SK-N-SH treated with all-trans-retinoic acid at 6 μM for 48 hours (cell line): ENCODE measurements at regions not wholly inside any gene's neighbourhood (a gene's known extent, or its start where the extent isn't known, plus 50 kb on each side); places are given as distances from the start of the nearest gene placed in this dataset.

Experiments used
- ATAC-seq: fragments of 200-7000 bp; cut with Tn5 transposase; 3 replicates; pipeline ENCODE4 v1.9.1; 2020; ENCODE audit warnings: mild to moderate bottlenecking, moderate library complexity
- BACH2 ChIP-seq: fragments of 250-450 bp; sonication (Bioruptor Pico); IDR thresholded peaks from 2 replicates; pipeline ENCODE4 v1.9.0; 2021; ENCODE audit warnings: mild to moderate bottlenecking, borderline replicate concordance
- CSDC2 ChIP-seq: fragments of 250-450 bp; sonication (Bioruptor Pico); IDR thresholded peaks from 2 replicates; pipeline ENCODE4 v1.5.0; 2020; ENCODE audit warnings: mild to moderate bottlenecking, moderate library complexity
- CSRNP3 ChIP-seq: fragments of 250-450 bp; sonication (Bioruptor Pico); IDR thresholded peaks from 2 replicates; pipeline ENCODE4 v1.5.1; 2021; ENCODE audit warnings: mild to moderate bottlenecking, moderate library complexity
- ESRRG ChIP-seq: fragments of 250-450 bp; sonication (Bioruptor Pico); IDR thresholded peaks from 2 replicates; pipeline ENCODE4 v1.6.1; 2021; ENCODE audit warnings: mild to moderate bottlenecking
- GLIS3 ChIP-seq: fragments of 250-450 bp; sonication (Bioruptor Pico); IDR thresholded peaks from 2 replicates; pipeline ENCODE4 v1.5.0; 2020; ENCODE audit warnings: mild to moderate bottlenecking, moderate library complexity
- OSR1 ChIP-seq: fragments of 250-450 bp; sonication (Bioruptor Pico); IDR thresholded peaks from 2 replicates; pipeline ENCODE4 v1.8.0; 2022; ENCODE audit warnings: moderate library complexity, mild to moderate bottlenecking, inconsistent platforms
- PPARA ChIP-seq: fragments of 250-450 bp; sonication (Bioruptor Pico); IDR thresholded peaks from 2 replicates; pipeline ENCODE4 v1.5.0; 2020; ENCODE audit warnings: mild to moderate bottlenecking, borderline replicate concordance
- RARB ChIP-seq: fragments of 250-450 bp; sonication (Bioruptor Pico); IDR thresholded peaks from 2 replicates; pipeline ENCODE4 v1.8.0; 2021; ENCODE audit warnings: mild to moderate bottlenecking, moderate library complexity
- SNAI2 ChIP-seq: fragments of 250-450 bp; sonication (Bioruptor Pico); IDR thresholded peaks from 2 replicates; pipeline ENCODE4 v1.5.0; 2020; ENCODE audit warnings: mild to moderate bottlenecking, moderate library complexity
- TCF4 ChIP-seq: fragments of 250-450 bp; sonication (Bioruptor Pico); IDR thresholded peaks from 2 replicates; pipeline ENCODE4 v1.8.0; 2021; ENCODE audit warnings: mild to moderate bottlenecking, moderate library complexity, borderline replicate concordance
- TOX ChIP-seq: fragments of 250-450 bp; sonication (Bioruptor Pico); IDR thresholded peaks from 2 replicates; pipeline ENCODE4 v1.8.0; 2021; ENCODE audit warnings: mild to moderate bottlenecking, moderate library complexity, borderline replicate concordance
- TSHZ2 ChIP-seq: fragments of 250-450 bp; sonication (Bioruptor Pico); IDR thresholded peaks from 2 replicates; pipeline ENCODE4 v1.5.0; 2020; ENCODE audit warnings: mild to moderate bottlenecking, moderate library complexity
- ZFP3 ChIP-seq: fragments of 250-450 bp; sonication (Bioruptor Pico); IDR thresholded peaks from 2 replicates; pipeline ENCODE4 v1.5.0; 2020; ENCODE audit warnings: mild to moderate bottlenecking, moderate library complexity
- ZFP30 ChIP-seq: fragments of 450-650 bp; formaldehyde crosslinking; IDR thresholded peaks from 2 replicates; pipeline ENCODE4 v1.5.0; 2022; ENCODE audit warnings: mild to moderate bottlenecking, moderate library complexity
- ZNF565 ChIP-seq: fragments of 450-650 bp; formaldehyde crosslinking; conservative IDR thresholded peaks from 2 replicates; pipeline ENCODE4 v1.5.0; 2020; ENCODE audit warnings: low read depth, mild to moderate bottlenecking, moderate library complexity
- ZNF70 ChIP-seq: fragments of 450-650 bp; formaldehyde crosslinking; IDR thresholded peaks from 2 replicates; pipeline ENCODE4 v1.5.0; 2020; ENCODE audit warnings: mild to moderate bottlenecking, moderate library complexity
- ZNF8 ChIP-seq: fragments of 450-650 bp; formaldehyde crosslinking; IDR thresholded peaks from 2 replicates; pipeline ENCODE4 v1.5.0; 2020; ENCODE audit warnings: mild to moderate bottlenecking, moderate library complexity
- TF ChIP-seq, protein P1 (sequence below): fragments of 250-450 bp; sonication (Bioruptor Pico); IDR thresholded peaks from 2 replicates; pipeline ENCODE4 v1.8.0; 2021; ENCODE audit warnings: low read depth, mild to moderate bottlenecking, moderate library complexity, borderline replicate concordance
- TF ChIP-seq, protein P2 (sequence below): fragments of 250-450 bp; sonication (Bioruptor Pico); IDR thresholded peaks from 2 replicates; pipeline ENCODE4 v1.8.0; 2020; ENCODE audit warnings: mild to moderate bottlenecking, moderate library complexity, borderline replicate concordance

DNA sequence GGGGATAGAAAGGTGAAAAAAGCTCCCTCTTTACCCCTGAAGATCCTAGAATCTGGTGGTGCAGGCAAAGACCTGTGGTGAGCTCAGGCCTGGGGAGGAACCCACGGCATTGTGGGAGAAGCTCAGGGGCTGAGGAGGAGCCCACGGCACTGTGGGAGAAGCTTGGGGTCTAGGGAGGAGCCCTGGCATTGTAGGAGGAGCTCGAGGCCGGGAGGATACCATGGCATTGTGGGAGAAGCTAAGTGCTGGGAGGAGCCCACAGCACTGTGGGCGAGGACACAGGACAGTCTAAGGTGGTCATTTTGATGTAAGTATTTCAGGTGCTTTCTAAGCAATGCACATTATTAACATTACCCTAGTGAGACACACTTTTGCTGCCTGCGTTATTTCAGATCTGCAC lies 179.7 kb downstream of the HSD17B3 start (continued):
- TF ChIP-seq, protein P1, sequence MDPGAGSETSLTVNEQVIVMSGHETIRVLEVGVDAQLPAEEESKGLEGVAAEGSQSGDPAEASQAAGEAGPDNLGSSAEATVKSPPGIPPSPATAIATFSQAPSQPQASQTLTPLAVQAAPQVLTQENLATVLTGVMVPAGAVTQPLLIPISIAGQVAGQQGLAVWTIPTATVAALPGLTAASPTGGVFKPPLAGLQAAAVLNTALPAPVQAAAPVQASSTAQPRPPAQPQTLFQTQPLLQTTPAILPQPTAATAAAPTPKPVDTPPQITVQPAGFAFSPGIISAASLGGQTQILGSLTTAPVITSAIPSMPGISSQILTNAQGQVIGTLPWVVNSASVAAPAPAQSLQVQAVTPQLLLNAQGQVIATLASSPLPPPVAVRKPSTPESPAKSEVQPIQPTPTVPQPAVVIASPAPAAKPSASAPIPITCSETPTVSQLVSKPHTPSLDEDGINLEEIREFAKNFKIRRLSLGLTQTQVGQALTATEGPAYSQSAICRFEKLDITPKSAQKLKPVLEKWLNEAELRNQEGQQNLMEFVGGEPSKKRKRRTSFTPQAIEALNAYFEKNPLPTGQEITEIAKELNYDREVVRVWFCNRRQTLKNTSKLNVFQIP = no peak
- TF ChIP-seq OSR1 (CRISPR knock-in tag) = no peak
- TF ChIP-seq TOX = no peak
- no peak for TF ChIP-seq TSHZ2 (CRISPR knock-in tag)
- TF ChIP-seq ZNF565 = no peak
- TF ChIP-seq BACH2 (CRISPR knock-in tag) = no peak
- TF ChIP-seq, all 23 proteins: peak for 0

GRCh38 chr9:96121136-96121535 lies 180.8 kb downstream of the HSD17B3 start:
- TF ChIP-seq, protein P1 = no peak
- TF ChIP-seq, protein P2, sequence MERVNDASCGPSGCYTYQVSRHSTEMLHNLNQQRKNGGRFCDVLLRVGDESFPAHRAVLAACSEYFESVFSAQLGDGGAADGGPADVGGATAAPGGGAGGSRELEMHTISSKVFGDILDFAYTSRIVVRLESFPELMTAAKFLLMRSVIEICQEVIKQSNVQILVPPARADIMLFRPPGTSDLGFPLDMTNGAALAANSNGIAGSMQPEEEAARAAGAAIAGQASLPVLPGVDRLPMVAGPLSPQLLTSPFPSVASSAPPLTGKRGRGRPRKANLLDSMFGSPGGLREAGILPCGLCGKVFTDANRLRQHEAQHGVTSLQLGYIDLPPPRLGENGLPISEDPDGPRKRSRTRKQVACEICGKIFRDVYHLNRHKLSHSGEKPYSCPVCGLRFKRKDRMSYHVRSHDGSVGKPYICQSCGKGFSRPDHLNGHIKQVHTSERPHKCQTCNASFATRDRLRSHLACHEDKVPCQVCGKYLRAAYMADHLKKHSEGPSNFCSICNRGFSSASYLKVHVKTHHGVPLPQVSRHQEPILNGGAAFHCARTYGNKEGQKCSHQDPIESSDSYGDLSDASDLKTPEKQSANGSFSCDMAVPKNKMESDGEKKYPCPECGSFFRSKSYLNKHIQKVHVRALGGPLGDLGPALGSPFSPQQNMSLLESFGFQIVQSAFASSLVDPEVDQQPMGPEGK (CRISPR knock-in tag) = no peak
- no peak for TF ChIP-seq PPARA (CRISPR knock-in tag)
- TF ChIP-seq CSRNP3 (CRISPR knock-in tag) = no peak
- no peak for TF ChIP-seq BACH2 (CRISPR knock-in tag)
- no peak for TF ChIP-seq CSDC2
- no peak for TF ChIP-seq ZFP30
- TF ChIP-seq ZNF565 = no peak
- TF ChIP-seq ZNF70 (CRISPR knock-in tag) = no peak
- no peak for TF ChIP-seq ZNF8
- TF ChIP-seq TSHZ2 (CRISPR knock-in tag) = no peak
- no peak for TF ChIP-seq ZFP3 (CRISPR knock-in tag)

DNA sequence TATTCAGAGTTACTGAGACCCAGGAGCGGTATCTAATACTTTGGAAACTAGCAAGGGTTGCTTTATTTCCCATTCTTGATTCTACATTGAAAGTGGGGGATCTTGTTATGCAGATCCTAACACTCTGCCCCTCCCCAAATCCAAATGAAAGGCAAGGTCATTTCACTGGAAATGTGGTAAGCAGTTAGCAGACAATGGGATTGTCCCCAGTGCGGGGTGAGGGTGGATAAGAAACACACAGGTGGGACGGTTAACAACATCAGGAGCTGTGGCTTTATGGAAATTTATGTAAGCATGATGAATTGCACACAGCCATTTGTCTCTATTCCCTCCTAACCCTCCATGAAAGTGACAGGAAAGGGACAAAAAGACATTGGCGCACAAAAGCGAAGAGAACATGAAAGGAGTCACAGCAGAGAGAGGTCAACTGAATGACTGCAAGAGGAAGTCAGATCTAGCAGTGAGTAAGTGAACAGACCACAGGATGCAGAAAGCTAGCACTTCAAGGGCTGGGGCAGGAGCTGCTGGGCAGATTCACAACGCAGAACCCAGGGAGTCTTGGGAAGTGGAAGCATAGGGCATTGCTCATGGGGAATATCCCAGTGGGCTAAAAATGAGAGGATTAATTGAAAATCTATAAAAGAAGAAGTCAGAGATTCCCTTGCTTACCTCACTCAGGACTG lies 184.4 kb downstream of the HSD17B3 start:
- no peak for ATAC-seq
- TF ChIP-seq ESRRG (CRISPR knock-in tag) (no peak), OSR1 (CRISPR knock-in tag) (no peak), ZFP3 (CRISPR knock-in tag) (no peak), TOX (no peak), CSRNP3 (CRISPR knock-in tag) (no peak), GLIS3 (CRISPR knock-in tag) (no peak), ZFP30 (no peak), ZNF70 (CRISPR knock-in tag) (no peak), RARB (CRISPR knock-in tag) (no peak), ZNF565 (no peak), TCF4 (no peak), SNAI2 (no peak)
- TF ChIP-seq, protein P2 (CRISPR knock-in tag) = no peak

More at GRCh38 chr9:96121136-96121535, 180.8 kb downstream of the HSD17B3 start:
- no peak for ATAC-seq
